GM21515 (cell line): ENCODE measurements at regions not wholly inside any gene's neighbourhood (a gene's known extent, or its start where the extent isn't known, plus 50 kb on each side); places are given as distances from the start of the nearest gene placed in this dataset.
"Not testable (repeated sequence)": the region's sequence is repeated elsewhere in the genome, so short reads cannot be mapped to it uniquely, and the experiment has no call there.

Experiments used
- ATAC-seq: cut with Tn5 transposase; IDR thresholded peaks from one replicate; pipeline ENCODE4 v1.9.1; 2021; ENCODE audit not compliant: unreplicated experiment

- no peak for ATAC-seq
These were observed 937.4 kb upstream of the GJE1 start for GRCh38 chr6:141195251-141195832.

GRCh38 chr6:141183368-141183767 lies 949.4 kb upstream of the GJE1 start:
- ATAC-seq: no peak

DNA sequence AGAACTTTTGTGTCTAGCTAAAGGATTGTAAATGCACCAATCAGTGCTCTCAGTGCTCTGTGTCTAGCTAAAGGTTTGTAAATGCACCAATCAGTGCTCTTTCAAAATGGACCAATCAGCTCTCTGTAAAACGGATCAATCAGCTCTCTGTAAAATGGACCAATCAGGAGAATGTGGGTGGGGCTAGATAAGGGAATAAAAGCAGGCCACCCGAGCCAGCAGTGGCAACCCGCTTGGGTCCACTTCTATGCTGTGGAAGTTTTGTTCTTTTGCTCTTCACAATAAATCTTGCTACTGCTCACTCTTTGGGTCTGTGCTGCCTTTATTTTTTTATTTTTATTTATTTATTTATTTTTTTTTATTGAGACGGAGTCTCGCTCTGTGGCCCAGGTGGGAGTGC lies 957.3 kb upstream of the GJE1 start:
- not testable (repeated sequence) for ATAC-seq

GRCh38 chr6:141174932-141175331 lies 957.8 kb upstream of the GJE1 start:
- no peak for ATAC-seq

- no peak for ATAC-seq
These were observed 959.2 kb upstream of the GJE1 start for GRCh38 chr6:141173529-141173928.

DNA sequence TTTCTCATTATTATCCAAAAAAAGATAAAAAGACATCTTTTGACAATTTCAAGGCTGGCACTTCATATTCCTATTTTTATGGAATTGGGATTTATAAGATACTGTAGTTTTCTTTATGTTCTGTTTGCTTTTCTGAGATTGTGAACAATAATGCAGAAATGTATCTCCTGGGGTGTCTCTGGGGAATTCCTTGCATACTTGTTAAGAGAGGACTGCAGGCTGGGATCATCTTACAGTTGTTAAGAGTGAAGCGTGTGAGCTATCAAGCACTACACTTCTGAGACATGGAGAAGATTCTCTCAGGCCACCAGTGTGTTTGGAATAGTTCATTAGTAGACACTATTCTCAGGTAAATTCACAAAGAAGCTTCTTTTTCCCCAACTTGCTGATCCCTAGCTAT lies 963.3 kb upstream of the GJE1 start:
- no peak for ATAC-seq

DNA sequence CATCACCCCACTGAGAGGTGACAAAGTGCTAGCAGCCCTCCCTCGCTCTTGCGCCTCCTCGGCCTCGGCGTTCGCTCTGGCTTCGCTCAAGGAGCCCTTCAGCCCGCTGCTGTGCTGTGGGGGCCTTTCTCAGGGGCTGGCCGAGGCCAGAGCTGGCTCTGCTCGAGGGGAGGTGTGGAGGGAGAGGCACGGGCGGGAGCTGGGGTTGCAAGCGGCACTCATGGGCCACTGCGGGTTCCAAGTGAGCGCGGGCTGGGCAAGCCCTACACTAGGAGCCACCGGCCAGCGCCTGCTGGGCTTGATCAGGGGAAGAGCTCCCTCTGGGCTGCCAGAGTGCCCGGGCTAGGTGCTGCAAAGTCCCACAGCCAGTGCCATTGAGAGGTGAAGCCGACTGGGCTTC lies 964.8 kb upstream of the GJE1 start:
- no peak for ATAC-seq

DNA sequence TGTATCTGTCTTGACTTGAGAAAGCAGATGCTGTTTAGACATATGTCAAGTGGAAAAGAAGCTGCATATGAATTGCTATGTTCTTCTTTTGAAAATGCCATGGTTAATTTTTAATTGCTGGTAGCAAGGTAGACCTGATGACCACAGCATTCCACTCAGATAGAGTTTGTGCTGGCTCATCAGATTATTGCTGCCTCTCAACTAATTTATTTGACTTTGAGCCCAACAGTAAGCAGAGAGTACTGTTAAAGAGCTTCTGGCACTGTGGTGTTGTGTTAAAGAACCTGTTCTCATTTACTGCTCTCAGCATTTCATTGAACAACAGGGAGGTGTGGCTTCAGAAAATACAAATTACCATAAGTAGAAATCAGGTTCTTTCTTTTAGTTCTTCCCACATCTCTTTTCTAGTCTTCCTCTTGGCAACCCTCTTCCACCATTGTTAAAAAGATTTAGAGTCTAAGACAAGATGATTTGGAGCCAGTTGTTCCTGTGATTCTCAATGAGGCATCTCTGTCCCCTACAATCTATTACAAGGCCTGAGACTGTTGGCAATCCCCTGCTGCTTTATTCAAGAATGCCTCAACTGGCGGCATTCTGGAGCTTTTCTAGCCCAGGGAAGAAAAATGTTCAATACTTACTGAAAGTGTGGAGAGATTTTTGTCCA lies 967.6 kb upstream of the GJE1 start:
- no peak for ATAC-seq

- ATAC-seq: no peak
These were observed 968.5 kb upstream of the GJE1 start for GRCh38 chr6:141164042-141164743.

GRCh38 chr6:141163107-141163506 lies 969.6 kb upstream of the GJE1 start:
- ATAC-seq: no peak

DNA sequence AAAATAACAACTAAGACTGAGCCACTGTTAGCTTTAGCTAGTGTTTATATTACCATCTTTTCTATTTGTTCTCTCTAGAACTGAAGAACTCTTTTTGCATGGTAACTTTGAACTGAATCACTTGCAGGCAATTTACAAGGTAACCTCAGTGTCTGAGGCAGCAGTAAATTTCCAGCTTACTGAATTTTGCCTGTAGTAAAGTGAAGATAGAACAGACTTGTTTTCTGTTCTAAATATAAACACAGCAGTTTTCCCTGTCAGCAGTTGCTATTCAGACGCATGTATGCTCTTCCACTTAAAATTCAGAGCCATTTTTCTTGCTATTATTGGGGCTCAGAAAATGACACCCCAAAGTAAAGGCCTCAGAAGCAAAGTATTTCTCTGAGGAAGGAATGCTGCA lies 974.0 kb upstream of the GJE1 start:
- ATAC-seq: no peak

GRCh38 chr6:141153563-141153962 lies 979.2 kb upstream of the GJE1 start:
- ATAC-seq: no peak

DNA sequence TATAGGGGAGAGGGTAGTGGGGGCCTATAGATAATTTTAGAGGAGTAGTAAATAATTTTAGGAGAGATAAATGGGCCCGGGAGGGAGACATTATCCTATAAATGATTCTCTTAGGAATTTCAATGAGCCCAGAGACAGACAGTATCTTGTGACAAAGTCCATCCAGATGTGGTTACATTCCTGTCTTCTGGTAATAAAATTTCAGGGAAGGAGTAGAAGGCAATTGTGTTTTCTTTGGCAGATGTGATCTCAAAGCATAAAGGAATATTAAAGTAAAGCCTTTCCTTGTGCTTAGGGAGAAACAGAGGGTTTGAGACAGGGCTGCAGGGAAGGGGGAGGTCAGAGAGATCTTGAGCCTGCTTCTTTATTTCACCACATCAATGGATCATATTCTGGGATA lies 979.8 kb upstream of the GJE1 start:
- ATAC-seq: no peak

DNA sequence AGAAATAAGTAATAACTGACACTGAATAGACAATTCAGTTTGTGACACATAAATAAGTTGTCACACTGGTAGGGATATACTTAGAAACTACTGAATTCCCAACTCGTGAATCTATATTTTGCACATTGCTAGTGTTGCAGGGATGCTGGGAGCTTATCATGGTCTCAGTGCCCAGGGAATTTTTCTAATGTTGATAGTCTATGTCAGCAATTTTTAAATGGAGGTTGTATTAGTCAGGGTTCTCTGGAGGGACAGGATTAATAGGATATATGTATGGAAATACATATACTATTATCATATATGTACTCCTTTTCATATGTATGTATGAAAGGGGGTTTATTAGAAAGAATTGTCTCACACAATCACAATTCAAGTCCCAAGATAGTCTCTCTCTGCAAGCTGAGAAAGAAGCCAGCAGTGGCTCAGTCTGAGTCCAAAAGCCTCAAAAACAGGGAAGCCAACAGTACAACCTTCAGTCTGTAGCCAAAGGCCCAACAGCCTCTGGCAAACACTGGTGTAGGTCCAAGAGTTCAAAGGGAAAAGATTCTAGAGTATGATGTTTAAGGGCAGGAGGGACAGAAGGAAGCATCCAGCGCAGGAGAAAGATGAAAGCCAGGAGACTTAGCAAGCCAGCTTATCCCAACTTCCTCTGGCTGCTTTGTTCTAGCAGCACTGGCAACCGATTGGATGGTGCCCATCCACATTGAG lies 980.9 kb upstream of the GJE1 start:
- ATAC-seq: no peak

- ATAC-seq: no peak
These were observed 990.9 kb upstream of the GJE1 start for GRCh38 chr6:141141870-141142269.

- peak; percentile 60 for ATAC-seq
These were observed 991.8 kb upstream of the GJE1 start for GRCh38 chr6:141140905-141141304.

DNA sequence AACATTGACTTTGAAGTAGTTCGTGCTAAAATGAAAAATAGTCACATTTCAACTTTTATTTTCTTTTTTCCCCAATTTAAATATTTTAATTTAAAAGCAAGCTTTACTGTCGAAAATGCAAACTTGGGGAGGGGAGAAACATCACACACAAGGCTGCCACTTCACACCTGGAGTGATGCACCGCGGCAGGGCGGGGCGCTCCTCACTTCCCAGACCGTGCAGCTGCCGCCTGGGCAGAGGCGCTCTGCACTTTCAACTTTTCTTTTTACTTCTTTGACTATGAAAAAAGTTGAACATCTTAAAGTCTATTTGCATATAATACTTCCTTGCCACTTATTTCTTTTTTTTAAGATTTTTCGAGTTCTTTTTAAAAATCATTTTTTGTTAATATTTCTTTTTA lies 993.3 kb upstream of the GJE1 start:
- ATAC-seq: no peak

GRCh38 chr6:141134723-141135122 lies 998.0 kb upstream of the GJE1 start:
- ATAC-seq: no peak

DNA sequence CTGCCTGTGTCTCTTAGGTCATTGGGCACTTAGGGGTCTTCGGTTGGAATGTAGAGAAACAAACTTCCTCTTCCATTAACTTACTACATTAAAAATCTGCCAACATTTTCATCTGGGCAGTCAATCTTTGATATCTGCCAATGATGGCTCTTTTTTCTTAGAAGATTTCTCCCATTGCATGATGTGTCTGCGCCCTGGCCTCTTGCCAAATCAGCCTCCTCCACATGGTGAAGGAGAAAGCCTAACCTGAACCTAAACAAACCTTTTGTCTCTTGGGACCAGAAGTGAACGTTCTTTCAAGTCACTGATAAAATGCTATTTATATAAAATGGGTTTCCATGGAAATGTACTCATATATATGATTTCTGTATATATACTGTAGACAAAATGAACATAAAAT lies 998.9 kb upstream of the GJE1 start:
- ATAC-seq: no peak

GRCh38 chr6:141133346-141133745 lies 999.4 kb upstream of the GJE1 start:
- ATAC-seq: no peak

GRCh38 chr6:141131616-141132015 lies 1001.1 kb upstream of the GJE1 start:
- no peak for ATAC-seq

DNA sequence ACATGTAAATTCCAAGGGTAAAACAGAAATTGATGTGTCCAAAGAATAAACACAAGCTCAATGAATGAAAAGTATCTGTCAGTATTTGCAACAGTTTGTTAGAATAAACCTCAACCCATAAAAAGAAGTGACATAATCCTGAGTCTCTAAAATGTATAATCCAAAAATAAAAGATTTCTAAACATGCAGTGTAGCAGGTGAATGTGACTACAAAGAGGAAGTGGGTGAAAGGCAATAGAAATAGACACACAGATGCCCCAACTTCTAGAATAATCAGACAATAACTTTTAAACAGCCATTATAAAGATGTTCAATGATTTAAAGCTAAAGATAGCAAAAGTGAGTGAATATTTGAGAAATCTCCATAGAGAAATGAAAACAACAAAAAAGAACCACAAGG lies 1009.2 kb upstream of the GJE1 start:
- no peak for ATAC-seq
